Thyroid gland (tissue), 4 donors: ENCODE measurements at regions not wholly inside any gene's neighbourhood (a gene's known extent, or its start where the extent isn't known, plus 50 kb on each side); places are given as distances from the start of the nearest gene placed in this dataset.

Source experiments
- POLR2A ChIP-seq, 2 donors: fragments of 450-650 bp; IDR thresholded peaks; one replicate each; pipeline ENCODE4 v1.6.1; 2017; ENCODE audit warnings: antibody characterized with exemption in 2 of 2, mild to moderate bottlenecking in 2 of 2, moderate library complexity in 1 of 2
- TF ChIP-seq, protein P1 (sequence below), 6 experiments: fragments of 200-600 bp in 3 of 6; fragments of 450-650 bp in 3 of 6; sonication (generic) in 3 of 6; IDR thresholded peaks; one replicate each; pipeline ENCODE4 v1.5.1; 2016 to 2019; ENCODE audit warnings: antibody characterized with exemption in 6 of 6, mild to moderate bottlenecking in 2 of 6, inconsistent platforms in 1 of 6, moderate library complexity in 1 of 6

DNA sequence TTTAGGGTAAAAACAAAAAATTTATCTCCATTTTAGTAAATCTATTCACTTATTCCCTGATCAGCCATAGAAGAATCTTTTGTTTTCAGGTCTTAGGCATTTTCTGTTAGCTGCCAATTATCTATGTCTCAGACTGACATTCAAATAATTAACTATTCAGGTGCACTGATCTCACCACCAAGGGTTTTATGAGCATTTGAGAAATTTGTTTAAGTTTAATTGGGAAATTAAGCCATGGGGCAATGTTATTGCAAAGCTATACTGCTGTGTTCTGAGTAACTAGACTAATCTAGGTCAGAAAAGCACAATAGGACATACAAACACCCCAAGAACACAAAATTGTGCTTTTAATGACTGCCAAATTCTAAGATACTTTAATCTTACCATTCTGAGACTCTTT, 210.7 kb upstream of the EDNRB start:
- TF ChIP-seq POLR2A (IDR thresholded peaks at IDR 0.05), result no peak
- TF ChIP-seq, protein P1, sequence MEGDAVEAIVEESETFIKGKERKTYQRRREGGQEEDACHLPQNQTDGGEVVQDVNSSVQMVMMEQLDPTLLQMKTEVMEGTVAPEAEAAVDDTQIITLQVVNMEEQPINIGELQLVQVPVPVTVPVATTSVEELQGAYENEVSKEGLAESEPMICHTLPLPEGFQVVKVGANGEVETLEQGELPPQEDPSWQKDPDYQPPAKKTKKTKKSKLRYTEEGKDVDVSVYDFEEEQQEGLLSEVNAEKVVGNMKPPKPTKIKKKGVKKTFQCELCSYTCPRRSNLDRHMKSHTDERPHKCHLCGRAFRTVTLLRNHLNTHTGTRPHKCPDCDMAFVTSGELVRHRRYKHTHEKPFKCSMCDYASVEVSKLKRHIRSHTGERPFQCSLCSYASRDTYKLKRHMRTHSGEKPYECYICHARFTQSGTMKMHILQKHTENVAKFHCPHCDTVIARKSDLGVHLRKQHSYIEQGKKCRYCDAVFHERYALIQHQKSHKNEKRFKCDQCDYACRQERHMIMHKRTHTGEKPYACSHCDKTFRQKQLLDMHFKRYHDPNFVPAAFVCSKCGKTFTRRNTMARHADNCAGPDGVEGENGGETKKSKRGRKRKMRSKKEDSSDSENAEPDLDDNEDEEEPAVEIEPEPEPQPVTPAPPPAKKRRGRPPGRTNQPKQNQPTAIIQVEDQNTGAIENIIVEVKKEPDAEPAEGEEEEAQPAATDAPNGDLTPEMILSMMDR (IDR thresholded peaks at IDR 0.05), result no peak
